K562 (cell line): ENCODE measurements at regions not wholly inside any gene's neighbourhood (a gene's known extent, or its start where the extent isn't known, plus 50 kb on each side); places are given as distances from the start of the nearest gene placed in this dataset.

Experiments
- ATAC-seq: fragments of 200-7000 bp; cut with Tn5 transposase; 3 replicates; pipeline ENCODE4 v1.9.1; 2020; ENCODE audit warnings: moderate library complexity
- BruUV-seq: library from RNA; stranded (reverse); fragments of 400-500 nt; replicated peaks from 2 replicates; lab custom pipeline; 2021; lab: Mats Ljungman, UMichigan
- CTCF ChIA-PET: fragments of 300-600 bp; formaldehyde crosslinking; extraction: SDS; loops from one replicate; lab custom pipeline; 2021; ENCODE audit warnings: low intra/inter-chr PET ratio; lab: Yijun Ruan, JAX
- POLR2A ChIA-PET: fragments of 300-600, 350-650 bp; sonication (Branson Sonifier 250); formaldehyde crosslinking; extraction: SDS; loops from one replicate; lab custom pipeline; 2021; ENCODE audit warnings: antibody characterized with exemption, inconsistent platforms; lab: Yijun Ruan, JAX
- DNase-seq, 4 experiments: peaks; one replicate each; pipeline versions ENCODE4 v3.0.0 to v3.0.0-alpha.2; 2011 to 2018; ENCODE audit warnings: low spot score in 3 of 4, mixed read lengths in 3 of 4; ENCODE audit errors: extremely low read depth in 1 of 4
- FAIRE-seq: peaks from 2 replicates; lab custom pipeline; 2011; peaks lifted over from hg19 to GRCh38; lab: Jason Lieb, UNC
- H2AFZ ChIP-seq: 2 replicates; pipeline ENCODE4 v1.6.0; 2011; ENCODE audit warnings: low read depth, low read length, control low read depth, inconsistent platforms
- H3K27ac ChIP-seq: fragments of 200-600 bp; 3 replicates; pipeline ENCODE4 v1.8.0; 2011; ENCODE audit warnings: low read depth, mild to moderate bottlenecking, control low read depth, inconsistent platforms, low read length, moderate library complexity, mixed read lengths; ENCODE audit errors: extremely low read depth
- H3K27me3 ChIP-seq, 2 experiments: fragments of 300-600 bp in 1 of 2; 2 replicates in 1 of 2; 3 replicates in 1 of 2; pipeline versions ENCODE4 v1.6.0 to v1.8.0; 2011; ENCODE audit warnings: inconsistent platforms in 2 of 2, low read length in 2 of 2, mild to moderate bottlenecking in 1 of 2, mixed read lengths in 1 of 2, moderate library complexity in 1 of 2; ENCODE audit not compliant: control insufficient read depth in 2 of 2, insufficient read depth in 2 of 2
- H3K36me3 ChIP-seq: fragments of 300-600 bp; 3 replicates; pipeline ENCODE4 v1.8.0; 2011; ENCODE audit warnings: mild to moderate bottlenecking, low read length, inconsistent platforms; ENCODE audit not compliant: control insufficient read depth, insufficient read depth
- H3K4me1 ChIP-seq, 2 experiments: fragments of 200-600 bp in 1 of 2; replicated peaks in 1 of 2; 2 replicates in 1 of 2; 3 replicates in 1 of 2; pipeline versions ENCODE4 v1.5.1 to v1.8.0; 2011; ENCODE audit warnings: inconsistent platforms in 2 of 2, low read length in 2 of 2, mild to moderate bottlenecking in 1 of 2, mixed read lengths in 1 of 2, moderate library complexity in 1 of 2; ENCODE audit not compliant: control insufficient read depth in 2 of 2, insufficient read depth in 2 of 2
- H3K4me2 ChIP-seq: 2 replicates; pipeline ENCODE4 v1.6.1; 2011; ENCODE audit warnings: low read length, control low read depth, inconsistent platforms, mixed read lengths; ENCODE audit not compliant: insufficient read depth
- H3K4me3 ChIP-seq: fragments of 200-600 bp; sonication (generic), shearing (Covaris generic); 2 replicates; pipeline ENCODE4 v1.5.1; 2016; ENCODE audit warnings: control low read depth, inconsistent platforms
- H3K79me2 ChIP-seq: fragments of 200-600 bp; 3 replicates; pipeline ENCODE4 v1.8.0; 2011; ENCODE audit warnings: low read length, inconsistent platforms; ENCODE audit not compliant: control insufficient read depth, insufficient read depth
- H3K9ac ChIP-seq, 2 experiments: 2 replicates each; pipeline versions ENCODE4 v1.6.0 to v1.6.1; 2011; ENCODE audit warnings: low read depth in 2 of 2, low read length in 2 of 2, control low read depth in 1 of 2, inconsistent platforms in 1 of 2, mild to moderate bottlenecking in 1 of 2, mixed read lengths in 1 of 2; ENCODE audit not compliant: insufficient read depth in 1 of 2
- H3K9me1 ChIP-seq: one replicate; pipeline ENCODE4 v1.6.0; 2011; ENCODE audit warnings: inconsistent platforms, mild to moderate bottlenecking, low read length, moderate library complexity; ENCODE audit not compliant: control insufficient read depth, insufficient read depth
- H3K9me3 ChIP-seq: replicated peaks from 2 replicates; pipeline ENCODE4 v1.5.1; 2011; ENCODE audit warnings: low read depth, low read length, inconsistent platforms; ENCODE audit not compliant: control insufficient read depth, insufficient read depth
- H4K20me1 ChIP-seq: replicated peaks from 2 replicates; pipeline ENCODE4 v1.6.1; 2011; ENCODE audit warnings: low read length, inconsistent platforms, mixed read lengths; ENCODE audit not compliant: control insufficient read depth, insufficient read depth
- ARID2 ChIP-seq: fragments of 450-650 bp; IDR thresholded peaks from 2 replicates; pipeline ENCODE4 v1.6.1; 2017; ENCODE audit warnings: antibody characterized with exemption, mild to moderate bottlenecking
- EP400 ChIP-seq: fragments of 450-650 bp; IDR thresholded peaks from 2 replicates; pipeline ENCODE4 v1.6.1; 2017; ENCODE audit warnings: antibody characterized with exemption, mild to moderate bottlenecking, moderate library complexity
- NR2F6 ChIP-seq: fragments of 450-650 bp; formaldehyde crosslinking; IDR thresholded peaks from 2 replicates; pipeline ENCODE4 v1.4.0; 2020; ENCODE audit warnings: mild to moderate bottlenecking
- OTX1 ChIP-seq: fragments of 450-650 bp; formaldehyde crosslinking; IDR thresholded peaks from 2 replicates; pipeline ENCODE4 v1.4.0; 2022; ENCODE audit warnings: mild to moderate bottlenecking
- PPARD ChIP-seq: fragments of 250-450 bp; sonication (Bioruptor Pico); IDR thresholded peaks from 2 replicates; pipeline ENCODE4 v1.8.0; 2022; ENCODE audit warnings: inconsistent platforms, mild to moderate bottlenecking, moderate library complexity
- ZNF174 ChIP-seq: fragments of 250-450 bp; sonication (Bioruptor Pico); IDR thresholded peaks from 2 replicates; pipeline ENCODE4 v1.4.0; 2020; ENCODE audit warnings: mild to moderate bottlenecking
- ZNF431 ChIP-seq: sonication (generic); formaldehyde crosslinking; IDR thresholded peaks from 2 replicates; pipeline ENCODE4 v1.8.0; 2022; ENCODE audit warnings: mild to moderate bottlenecking, missing genetic modification reagents
- WGBS: fragments of 100-300 bp; shearing (Covaris generic); methylation state at CpG from one replicate; pipeline ENCODE4 v1.1.6; 2016; ENCODE audit warnings: low coverage, mixed read lengths; ENCODE audit not compliant: insufficient coverage; ENCODE audit errors: missing lambda C conversion rate; 5-methylcytosine and 5-hydroxymethylcytosine counted together
- in situ Hi-C: fragments of 300-500 bp; cut with MboI; formaldehyde crosslinking; loops from 4 replicates; pipeline ENCODE4 v1.15.0; 2018; ENCODE audit warnings: inconsistent platforms, mixed read lengths
- intact Hi-C: fragments of 100-400 bp; cut with micrococcal nuclease; formaldehyde crosslinking; loops from 2 replicates; pipeline ENCODE4 v1.14.2; 2022
- TF ChIP-seq, protein P1 (sequence below): sonication (generic); formaldehyde crosslinking; IDR thresholded peaks from 2 replicates; pipeline ENCODE4 v1.8.1; 2023; ENCODE audit warnings: mild to moderate bottlenecking, missing genetic modification reagents
- TF ChIP-seq, protein P2 (sequence below): fragments of 450-650 bp; IDR thresholded peaks from 2 replicates; pipeline ENCODE4 v1.7.1; 2018; ENCODE audit warnings: mild to moderate bottlenecking, low read depth; ENCODE audit not compliant: partially characterized antibody
- TF ChIP-seq, protein P3 (sequence below): fragments of 200-400 bp; formaldehyde crosslinking; IDR thresholded peaks from 2 replicates; pipeline ENCODE4 v1.6.1; 2017; ENCODE audit warnings: mild to moderate bottlenecking, low read depth, low read length, moderate library complexity
- TF ChIP-seq, protein P4 (sequence below): fragments of 250-450 bp; sonication (Bioruptor Pico); IDR thresholded peaks from 2 replicates; pipeline ENCODE4 v1.5.0; 2021

DNA sequence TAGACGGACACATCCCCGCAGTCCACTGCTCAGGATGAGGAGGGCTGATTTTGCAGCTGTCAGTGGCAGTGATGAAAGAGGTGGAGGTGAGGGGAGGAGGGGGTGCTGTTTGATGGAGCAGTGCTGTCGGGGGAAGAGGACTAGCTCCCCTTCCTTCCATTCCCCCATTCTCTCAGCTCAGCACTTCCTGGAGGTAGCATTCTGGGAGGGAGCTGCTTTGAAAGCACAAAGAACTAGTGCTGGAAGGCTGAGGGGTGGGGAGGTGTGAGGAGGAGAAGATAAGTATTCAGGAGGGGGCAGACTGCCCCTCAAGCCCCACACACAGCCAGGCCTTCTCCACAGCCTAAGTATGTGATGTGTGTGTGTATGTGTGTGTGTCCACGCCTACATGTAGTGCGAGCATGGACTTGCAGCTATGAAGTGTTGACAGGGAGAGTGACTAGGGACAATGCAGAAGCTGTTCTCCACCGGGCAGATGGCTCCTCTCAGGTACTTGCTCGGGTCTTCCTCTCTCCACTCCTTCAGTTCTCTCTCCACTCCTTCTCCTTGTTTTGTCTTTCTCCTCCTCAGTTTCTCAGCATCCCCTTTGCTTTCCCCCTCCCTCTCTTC lies 65.5 kb upstream of the HSPA9 start (continued):
- TF ChIP-seq, protein P1, sequence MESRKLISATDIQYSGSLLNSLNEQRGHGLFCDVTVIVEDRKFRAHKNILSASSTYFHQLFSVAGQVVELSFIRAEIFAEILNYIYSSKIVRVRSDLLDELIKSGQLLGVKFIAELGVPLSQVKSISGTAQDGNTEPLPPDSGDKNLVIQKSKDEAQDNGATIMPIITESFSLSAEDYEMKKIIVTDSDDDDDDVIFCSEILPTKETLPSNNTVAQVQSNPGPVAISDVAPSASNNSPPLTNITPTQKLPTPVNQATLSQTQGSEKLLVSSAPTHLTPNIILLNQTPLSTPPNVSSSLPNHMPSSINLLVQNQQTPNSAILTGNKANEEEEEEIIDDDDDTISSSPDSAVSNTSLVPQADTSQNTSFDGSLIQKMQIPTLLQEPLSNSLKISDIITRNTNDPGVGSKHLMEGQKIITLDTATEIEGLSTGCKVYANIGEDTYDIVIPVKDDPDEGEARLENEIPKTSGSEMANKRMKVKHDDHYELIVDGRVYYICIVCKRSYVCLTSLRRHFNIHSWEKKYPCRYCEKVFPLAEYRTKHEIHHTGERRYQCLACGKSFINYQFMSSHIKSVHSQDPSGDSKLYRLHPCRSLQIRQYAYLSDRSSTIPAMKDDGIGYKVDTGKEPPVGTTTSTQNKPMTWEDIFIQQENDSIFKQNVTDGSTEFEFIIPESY (CRISPR knock-in tag), result no peak

DNA sequence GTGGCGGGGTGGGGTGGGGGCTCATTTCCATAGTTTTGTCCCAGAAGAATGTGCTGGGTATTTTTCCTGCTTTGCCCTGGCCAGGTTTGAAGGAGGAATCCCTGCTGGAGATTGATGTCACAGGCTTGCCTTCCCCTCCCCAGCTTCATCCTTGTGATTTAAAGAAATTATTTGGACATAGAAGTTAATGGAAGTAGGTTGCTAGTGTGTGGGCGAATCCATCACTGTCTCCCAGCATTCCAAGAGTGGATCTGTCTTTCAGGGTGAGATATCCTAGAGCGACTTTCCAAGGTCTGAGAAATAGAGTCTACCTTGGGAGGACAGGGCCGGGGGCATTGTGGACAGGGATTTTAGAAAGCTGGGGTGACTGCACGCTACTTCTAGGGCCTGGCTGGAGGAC lies 64.9 kb upstream of the HSPA9 start:
- H3K79me2 ChIP-seq, result no peaks in the 10 kb centered on the region
- H3K9me3 ChIP-seq, result no peaks in the 10 kb centered on the region
- ChIA-PET POLR2A (interaction anchor here (0.5 to 1.0 kb wide), 4 partner anchors 11 to 133 kb away, joined by 3 to 5 read pairs (median 4); no protein-coding TSS in a partner anchor), CTCF (interaction anchor here (0.6 kb wide), 1 partner anchor 35 kb away, joined by 3 read pairs; no protein-coding TSS in a partner anchor)
- DNase-seq (no peak), ATAC-seq (no peak), FAIRE-seq (no peak)
- 9% methylated on average over 5 of the region's 5 CpGs for WGBS
- H3K9ac ChIP-seq, result peak overlapping the region in 1 of 2 experiments; percentile 58; a peak in 1 of 4 replicates
- BruUV-seq, result no TSS peak
- no peak overlapping the region for H3K27ac ChIP-seq
- H3K27me3 ChIP-seq, result peaks cover 24 to 69% of the 10 kb centered on the region in 2 experiments
- no peak overlapping the region for H3K4me2 ChIP-seq
- H3K9me1 ChIP-seq, result no peaks in the 10 kb centered on the region
- intact Hi-C loops (loop anchor here (5.0 to 10.0 kb wide), 6 partner anchors 82 to 497 kb away; partner anchors contain the start of gene CTNNA1), in situ Hi-C loops (no loop called here)
- 0 out of 2 replicates have a peak, but pooled peaks cover 6% of the 10 kb centered on the region for H4K20me1 ChIP-seq
- no peak overlapping the region for H3K4me3 ChIP-seq
- no peak overlapping the region for H2AFZ ChIP-seq
- H3K4me1 ChIP-seq, result peaks cover 2 to 3% of the 10 kb centered on the region in 2 experiments; a peak in 2 of 5 replicates
- no peaks in the 10 kb centered on the region for H3K36me3 ChIP-seq
- TF ChIP-seq ZNF174 (no peak), NR2F6 (CRISPR knock-in tag) (no peak), EP400 (no peak), PPARD (CRISPR knock-in tag) (no peak), ARID2 (no peak), ZNF431 (CRISPR knock-in tag) (no peak), OTX1 (no peak)
- TF ChIP-seq, protein P2, sequence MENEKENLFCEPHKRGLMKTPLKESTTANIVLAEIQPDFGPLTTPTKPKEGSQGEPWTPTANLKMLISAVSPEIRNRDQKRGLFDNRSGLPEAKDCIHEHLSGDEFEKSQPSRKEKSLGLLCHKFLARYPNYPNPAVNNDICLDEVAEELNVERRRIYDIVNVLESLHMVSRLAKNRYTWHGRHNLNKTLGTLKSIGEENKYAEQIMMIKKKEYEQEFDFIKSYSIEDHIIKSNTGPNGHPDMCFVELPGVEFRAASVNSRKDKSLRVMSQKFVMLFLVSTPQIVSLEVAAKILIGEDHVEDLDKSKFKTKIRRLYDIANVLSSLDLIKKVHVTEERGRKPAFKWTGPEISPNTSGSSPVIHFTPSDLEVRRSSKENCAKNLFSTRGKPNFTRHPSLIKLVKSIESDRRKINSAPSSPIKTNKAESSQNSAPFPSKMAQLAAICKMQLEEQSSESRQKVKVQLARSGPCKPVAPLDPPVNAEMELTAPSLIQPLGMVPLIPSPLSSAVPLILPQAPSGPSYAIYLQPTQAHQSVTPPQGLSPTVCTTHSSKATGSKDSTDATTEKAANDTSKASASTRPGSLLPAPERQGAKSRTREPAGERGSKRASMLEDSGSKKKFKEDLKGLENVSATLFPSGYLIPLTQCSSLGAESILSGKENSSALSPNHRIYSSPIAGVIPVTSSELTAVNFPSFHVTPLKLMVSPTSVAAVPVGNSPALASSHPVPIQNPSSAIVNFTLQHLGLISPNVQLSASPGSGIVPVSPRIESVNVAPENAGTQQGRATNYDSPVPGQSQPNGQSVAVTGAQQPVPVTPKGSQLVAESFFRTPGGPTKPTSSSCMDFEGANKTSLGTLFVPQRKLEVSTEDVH, result no peak
- TF ChIP-seq, protein P3, sequence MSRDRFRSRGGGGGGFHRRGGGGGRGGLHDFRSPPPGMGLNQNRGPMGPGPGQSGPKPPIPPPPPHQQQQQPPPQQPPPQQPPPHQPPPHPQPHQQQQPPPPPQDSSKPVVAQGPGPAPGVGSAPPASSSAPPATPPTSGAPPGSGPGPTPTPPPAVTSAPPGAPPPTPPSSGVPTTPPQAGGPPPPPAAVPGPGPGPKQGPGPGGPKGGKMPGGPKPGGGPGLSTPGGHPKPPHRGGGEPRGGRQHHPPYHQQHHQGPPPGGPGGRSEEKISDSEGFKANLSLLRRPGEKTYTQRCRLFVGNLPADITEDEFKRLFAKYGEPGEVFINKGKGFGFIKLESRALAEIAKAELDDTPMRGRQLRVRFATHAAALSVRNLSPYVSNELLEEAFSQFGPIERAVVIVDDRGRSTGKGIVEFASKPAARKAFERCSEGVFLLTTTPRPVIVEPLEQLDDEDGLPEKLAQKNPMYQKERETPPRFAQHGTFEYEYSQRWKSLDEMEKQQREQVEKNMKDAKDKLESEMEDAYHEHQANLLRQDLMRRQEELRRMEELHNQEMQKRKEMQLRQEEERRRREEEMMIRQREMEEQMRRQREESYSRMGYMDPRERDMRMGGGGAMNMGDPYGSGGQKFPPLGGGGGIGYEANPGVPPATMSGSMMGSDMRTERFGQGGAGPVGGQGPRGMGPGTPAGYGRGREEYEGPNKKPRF, result no peak
- TF ChIP-seq, protein P4, sequence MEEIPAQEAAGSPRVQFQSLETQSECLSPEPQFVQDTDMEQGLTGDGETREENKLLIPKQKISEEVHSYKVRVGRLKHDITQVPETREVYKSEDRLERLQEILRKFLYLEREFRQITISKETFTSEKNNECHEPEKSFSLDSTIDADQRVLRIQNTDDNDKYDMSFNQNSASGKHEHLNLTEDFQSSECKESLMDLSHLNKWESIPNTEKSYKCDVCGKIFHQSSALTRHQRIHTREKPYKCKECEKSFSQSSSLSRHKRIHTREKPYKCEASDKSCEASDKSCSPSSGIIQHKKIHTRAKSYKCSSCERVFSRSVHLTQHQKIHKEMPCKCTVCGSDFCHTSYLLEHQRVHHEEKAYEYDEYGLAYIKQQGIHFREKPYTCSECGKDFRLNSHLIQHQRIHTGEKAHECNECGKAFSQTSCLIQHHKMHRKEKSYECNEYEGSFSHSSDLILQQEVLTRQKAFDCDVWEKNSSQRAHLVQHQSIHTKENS (CRISPR knock-in tag), result no peak
